ENCODE measurements at regions not wholly inside any gene's neighbourhood (a gene's known extent, or its start where the extent isn't known, plus 50 kb on each side); places are given as distances from the start of the nearest gene placed in this dataset.

DNA sequence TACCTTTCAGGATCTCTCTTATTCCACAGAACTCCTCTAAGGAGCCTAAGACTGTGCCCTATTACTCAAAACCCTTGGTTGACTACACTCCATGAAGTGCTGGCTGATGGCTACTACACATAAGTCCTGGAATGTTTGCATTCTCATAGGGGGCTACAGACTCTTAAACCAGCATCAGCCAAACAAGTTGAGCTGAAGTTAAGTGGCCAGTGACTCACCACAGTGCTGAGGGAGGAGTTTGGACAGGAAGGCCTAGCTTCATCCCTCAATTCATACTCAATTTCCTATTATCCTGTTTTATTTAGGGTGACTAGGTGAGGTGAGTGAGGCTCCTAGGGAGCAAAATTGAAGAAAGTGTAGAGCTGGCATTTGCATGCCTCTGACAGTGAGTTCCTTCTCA, 246.7 kb downstream of the SMAD2 start:
- TF ChIP-seq EZH2 (IDR thresholded peaks at IDR 0.05; ENCODE audit: borderline replicate concordance, low read depth, low read length, severe bottlenecking) (no peak), JUN (IDR thresholded peaks at IDR 0.05; ENCODE audit: borderline replicate concordance, insufficient read depth, insufficient read length, low read depth) (no peak), FOS (IDR thresholded peaks at IDR 0.05; ENCODE audit: borderline replicate concordance, insufficient read depth, low read length) (peak; percentile 38), MYC (IDR thresholded peaks at IDR 0.05; ENCODE audit: low read depth, low read length) (no peak)
- no peaks in the 10 kb centered on the region for H4K20me1 ChIP-seq (replicated peaks; ENCODE audit: control insufficient read depth, extremely low read depth, insufficient read depth, low read length)
- H3K4me1 ChIP-seq (ENCODE audit: control insufficient read depth, extremely low read depth, insufficient read depth, low read length) = no peaks in the 10 kb centered on the region
- CTCF ChIA-PET = no interaction called here
- DNase-seq (ENCODE audit: low read depth, low spot score) = no peak
- H3K9ac ChIP-seq (replicated peaks; ENCODE audit: extremely low read depth, insufficient read depth, low read length) = no peak overlapping the region
- intact Hi-C loops (cut with micrococcal nuclease) (no loop called here), dilution Hi-C loops (cut with MboI; ENCODE audit: extremely low pct_ligation_motif_present, low sequenced_read_pairs) (no loop called here)
- H3K4me3 ChIP-seq (replicated peaks in 1 of 3; ENCODE audit: insufficient read depth in 1 of 3, low read depth in 1 of 3, low read length in 3 of 3) = no peak overlapping the region
- BruUV-seq (replicated peaks) = no TSS peak
- no peak overlapping the region for H3K27ac ChIP-seq (ENCODE audit: insufficient read depth, low read depth, low read length)
- no peaks in the 10 kb centered on the region for H3K36me3 ChIP-seq (ENCODE audit: control insufficient read depth in 2 of 2, extremely low read depth in 1 of 2, insufficient read depth in 2 of 2, low read length in 2 of 2)
- no peak for FAIRE-seq
- POLR2A ChIA-PET = interaction anchor here (0.5 to 0.6 kb wide), 2 partner anchors 194 to 1904 kb away, joined by 3 to 4 read pairs; no protein-coding TSS in a partner anchor
- no peaks in the 10 kb centered on the region for H3K9me1 ChIP-seq (replicated peaks; ENCODE audit: control insufficient read depth, extremely low read depth, insufficient read depth, low read length)
- H3K79me2 ChIP-seq (ENCODE audit: control insufficient read depth, insufficient read depth, low read length) = no peaks in the 10 kb centered on the region
- H3K27me3 ChIP-seq (ENCODE audit: control insufficient read depth in 2 of 2, insufficient read depth in 2 of 2, low read length in 2 of 2) = no peaks in the 10 kb centered on the region
- no peak overlapping the region for H2AFZ ChIP-seq (ENCODE audit: low read depth, low read length)
- no peak overlapping the region for H3K4me2 ChIP-seq (ENCODE audit: insufficient read depth, low read length)
- H3K9me3 ChIP-seq (replicated peaks; ENCODE audit: control insufficient read depth, insufficient read depth, low read length) = no peaks in the 10 kb centered on the region

DNA sequence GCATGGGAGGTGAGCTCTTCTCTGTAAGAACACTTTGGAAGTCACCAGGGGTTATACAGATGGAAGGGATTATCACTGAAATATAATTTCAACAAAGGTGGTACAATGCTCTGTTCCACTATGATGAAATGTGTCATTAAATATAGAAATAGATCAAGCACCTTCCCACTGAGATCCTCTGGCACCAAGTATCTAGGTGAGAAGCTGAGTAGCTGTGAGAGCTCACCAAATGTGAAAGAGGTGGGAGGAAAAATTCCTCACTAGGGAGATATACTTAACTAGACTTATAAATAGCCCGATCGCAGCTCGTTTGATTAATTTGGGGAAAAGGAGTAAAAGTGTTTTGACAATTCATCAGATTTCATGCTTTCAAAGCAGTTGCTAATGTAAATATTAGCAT, 247.6 kb downstream of the SMAD2 start:
- Histone ChIP-seq H3K4me3 (replicated peaks in 1 of 3; ENCODE audit: insufficient read depth in 1 of 3, low read depth in 1 of 3, low read length in 3 of 3) (no peak overlapping the region), H3K79me2 (ENCODE audit: control insufficient read depth, insufficient read depth, low read length) (no peaks in the 10 kb centered on the region), H4K20me1 (replicated peaks; ENCODE audit: control insufficient read depth, extremely low read depth, insufficient read depth, low read length) (no peaks in the 10 kb centered on the region), H3K9me3 (replicated peaks; ENCODE audit: control insufficient read depth, insufficient read depth, low read length) (no peaks in the 10 kb centered on the region), H3K36me3 (ENCODE audit: control insufficient read depth in 2 of 2, extremely low read depth in 1 of 2, insufficient read depth in 2 of 2, low read length in 2 of 2) (no peaks in the 10 kb centered on the region), H3K9me1 (replicated peaks; ENCODE audit: control insufficient read depth, extremely low read depth, insufficient read depth, low read length) (no peaks in the 10 kb centered on the region), H3K4me1 (ENCODE audit: control insufficient read depth, extremely low read depth, insufficient read depth, low read length) (no peaks in the 10 kb centered on the region), H2AFZ (ENCODE audit: low read depth, low read length) (no peak overlapping the region), H3K27me3 (ENCODE audit: control insufficient read depth in 2 of 2, insufficient read depth in 2 of 2, low read length in 2 of 2) (no peaks in the 10 kb centered on the region), H3K9ac (replicated peaks; ENCODE audit: extremely low read depth, insufficient read depth, low read length) (no peak overlapping the region), H3K27ac (ENCODE audit: insufficient read depth, low read depth, low read length) (no peak overlapping the region), H3K4me2 (ENCODE audit: insufficient read depth, low read length) (no peak overlapping the region)
- BruUV-seq (replicated peaks) = no TSS peak
- dilution Hi-C loops (cut with MboI; ENCODE audit: extremely low pct_ligation_motif_present, low sequenced_read_pairs) = no loop called here
- ChIA-PET CTCF (no interaction called here), POLR2A (no interaction called here)
- intact Hi-C loops (cut with micrococcal nuclease) = no loop called here
- TF ChIP-seq MYC (IDR thresholded peaks at IDR 0.05; ENCODE audit: low read depth, low read length) (no peak), GATA2 (IDR thresholded peaks at IDR 0.05; ENCODE audit: insufficient read depth, insufficient read length, low read depth, low read length) (no peak), EZH2 (IDR thresholded peaks at IDR 0.05; ENCODE audit: borderline replicate concordance, low read depth, low read length, severe bottlenecking) (no peak), JUN (IDR thresholded peaks at IDR 0.05; ENCODE audit: borderline replicate concordance, insufficient read depth, insufficient read length, low read depth) (no peak), POLR2A (IDR thresholded peaks at IDR 0.05; ENCODE audit: low read depth, low read length) (no peak), POLR2AphosphoS5 (IDR thresholded peaks at IDR 0.05; ENCODE audit: insufficient read depth, low read depth, low read length) (no peak), FOS (IDR thresholded peaks at IDR 0.05; ENCODE audit: borderline replicate concordance, insufficient read depth, low read length) (no peak)
- TF ChIP-seq, protein P1, sequence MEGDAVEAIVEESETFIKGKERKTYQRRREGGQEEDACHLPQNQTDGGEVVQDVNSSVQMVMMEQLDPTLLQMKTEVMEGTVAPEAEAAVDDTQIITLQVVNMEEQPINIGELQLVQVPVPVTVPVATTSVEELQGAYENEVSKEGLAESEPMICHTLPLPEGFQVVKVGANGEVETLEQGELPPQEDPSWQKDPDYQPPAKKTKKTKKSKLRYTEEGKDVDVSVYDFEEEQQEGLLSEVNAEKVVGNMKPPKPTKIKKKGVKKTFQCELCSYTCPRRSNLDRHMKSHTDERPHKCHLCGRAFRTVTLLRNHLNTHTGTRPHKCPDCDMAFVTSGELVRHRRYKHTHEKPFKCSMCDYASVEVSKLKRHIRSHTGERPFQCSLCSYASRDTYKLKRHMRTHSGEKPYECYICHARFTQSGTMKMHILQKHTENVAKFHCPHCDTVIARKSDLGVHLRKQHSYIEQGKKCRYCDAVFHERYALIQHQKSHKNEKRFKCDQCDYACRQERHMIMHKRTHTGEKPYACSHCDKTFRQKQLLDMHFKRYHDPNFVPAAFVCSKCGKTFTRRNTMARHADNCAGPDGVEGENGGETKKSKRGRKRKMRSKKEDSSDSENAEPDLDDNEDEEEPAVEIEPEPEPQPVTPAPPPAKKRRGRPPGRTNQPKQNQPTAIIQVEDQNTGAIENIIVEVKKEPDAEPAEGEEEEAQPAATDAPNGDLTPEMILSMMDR (IDR thresholded peaks at IDR 0.05; ENCODE audit: extremely low read depth in 1 of 2, insufficient read depth in 1 of 2, low read depth in 1 of 2, low read length in 2 of 2) = no peak
- TF ChIP-seq, protein P2, sequence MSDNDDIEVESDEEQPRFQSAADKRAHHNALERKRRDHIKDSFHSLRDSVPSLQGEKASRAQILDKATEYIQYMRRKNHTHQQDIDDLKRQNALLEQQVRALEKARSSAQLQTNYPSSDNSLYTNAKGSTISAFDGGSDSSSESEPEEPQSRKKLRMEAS (IDR thresholded peaks at IDR 0.05; ENCODE audit: insufficient read depth, insufficient read length) = no peak
- FAIRE-seq = no peak
- no peak for DNase-seq (ENCODE audit: low read depth, low spot score)
